ENCODE measurements at regions not wholly inside any gene's neighbourhood (a gene's known extent, or its start where the extent isn't known, plus 50 kb on each side); places are given as distances from the start of the nearest gene placed in this dataset.

GRCh38 chrX:25527596-25527995 lies 511.8 kb upstream of the ARX start:
- Histone ChIP-seq H3K27me3 (no peaks in the 10 kb centered on the region), H3K4me1 (no peaks in the 10 kb centered on the region), H3K4me3 (no peak overlapping the region), H3K36me3 (no peaks in the 10 kb centered on the region), H3K9me3 (no peaks in the 10 kb centered on the region), H3K27ac (no peak overlapping the region)
- WGBS, 2 donors: 43 to 44% methylated on average over 1 to 3 of the region's 3 CpGs
- TF ChIP-seq CTCF (IDR thresholded peaks at IDR 0.05) (no peak), EP300 (IDR thresholded peaks at IDR 0.05) (no peak), POLR2A (IDR thresholded peaks at IDR 0.05) (no peak)
- no peak for DNase-seq (ENCODE audit: low spot score in 2 of 2)

- DNase-seq (ENCODE audit: low spot score in 2 of 2): no peak
- H3K27ac ChIP-seq: no peak overlapping the region
- no peak overlapping the region for H3K4me3 ChIP-seq
- H3K9me3 ChIP-seq: no peaks in the 10 kb centered on the region
- H3K27me3 ChIP-seq: peaks cover 0 to under 1% of the 10 kb centered on the region in 2 donors
- no peak for TF ChIP-seq CTCF (IDR thresholded peaks at IDR 0.05)
- no peak for TF ChIP-seq POLR2A (IDR thresholded peaks at IDR 0.05)
- no peak for TF ChIP-seq EP300 (IDR thresholded peaks at IDR 0.05)
- H3K4me1 ChIP-seq: no peaks in the 10 kb centered on the region
- WGBS, 2 donors: 77 to 82% methylated on average over 1 of the region's 1 CpG
- H3K36me3 ChIP-seq: no peaks in the 10 kb centered on the region
These were observed 515.3 kb upstream of the ARX start for GRCh38 chrX:25531096-25531495.

GRCh38 chrX:25534091-25534490 lies 518.3 kb upstream of the ARX start:
- no peak for TF ChIP-seq EP300 (IDR thresholded peaks at IDR 0.05)
- no peak for TF ChIP-seq POLR2A (IDR thresholded peaks at IDR 0.05)
- TF ChIP-seq CTCF (IDR thresholded peaks at IDR 0.05): no peak
- no peaks in the 10 kb centered on the region for H3K4me1 ChIP-seq
- peaks cover 0 to 4% of the 10 kb centered on the region in 2 donors for H3K27me3 ChIP-seq
- H3K9me3 ChIP-seq: no peaks in the 10 kb centered on the region
- H3K4me3 ChIP-seq: no peak overlapping the region
- WGBS, 2 donors: 64% methylated on average over 1 of the region's 1 CpG; no CpG with 5 or more reads in 1 of the 2 donors
- H3K36me3 ChIP-seq: no peaks in the 10 kb centered on the region
- no peak for DNase-seq (ENCODE audit: low spot score in 2 of 2)
- no peak overlapping the region for H3K27ac ChIP-seq

GRCh38 chrX:25536307-25536970 lies 520.7 kb upstream of the ARX start:
- no peak for TF ChIP-seq CTCF (IDR thresholded peaks at IDR 0.05)
- TF ChIP-seq EP300 (IDR thresholded peaks at IDR 0.05): no peak
- Histone ChIP-seq H3K27me3 (peaks cover 0 to 4% of the 10 kb centered on the region in 2 donors), H3K4me1 (no peaks in the 10 kb centered on the region), H3K4me3 (no peak overlapping the region), H3K36me3 (no peaks in the 10 kb centered on the region), H3K9me3 (no peaks in the 10 kb centered on the region), H3K27ac (no peak overlapping the region)
- DNase-seq (ENCODE audit: low spot score in 2 of 2): no peak
- WGBS, 2 donors: 80 to 89% methylated on average over 2 of the region's 2 CpGs

- no peaks in the 10 kb centered on the region for H3K4me1 ChIP-seq
- 77 to 86% methylated on average over 7 of the region's 7 CpGs for WGBS, 2 donors
- TF ChIP-seq POLR2A (IDR thresholded peaks at IDR 0.05) (no peak), CTCF (IDR thresholded peaks at IDR 0.05) (no peak), EP300 (IDR thresholded peaks at IDR 0.05) (no peak)
- peaks cover 0 to 4% of the 10 kb centered on the region in 2 donors for H3K27me3 ChIP-seq
- DNase-seq (ENCODE audit: low spot score in 2 of 2): no peak
- H3K4me3 ChIP-seq: no peak overlapping the region
- no peaks in the 10 kb centered on the region for H3K36me3 ChIP-seq
- H3K27ac ChIP-seq: no peak overlapping the region
- H3K9me3 ChIP-seq: no peaks in the 10 kb centered on the region
These were observed 521.9 kb upstream of the ARX start for GRCh38 chrX:25537699-25538098.

All from tibial nerve (tissue), 4 donors.